ENCODE measurements at regions not wholly inside any gene's neighbourhood (a gene's known extent, or its start where the extent isn't known, plus 50 kb on each side); places are given as distances from the start of the nearest gene placed in this dataset.
"Not testable (repeated sequence)": the region's sequence is repeated elsewhere in the genome, so short reads cannot be mapped to it uniquely, and the experiment has no call there.

DNA sequence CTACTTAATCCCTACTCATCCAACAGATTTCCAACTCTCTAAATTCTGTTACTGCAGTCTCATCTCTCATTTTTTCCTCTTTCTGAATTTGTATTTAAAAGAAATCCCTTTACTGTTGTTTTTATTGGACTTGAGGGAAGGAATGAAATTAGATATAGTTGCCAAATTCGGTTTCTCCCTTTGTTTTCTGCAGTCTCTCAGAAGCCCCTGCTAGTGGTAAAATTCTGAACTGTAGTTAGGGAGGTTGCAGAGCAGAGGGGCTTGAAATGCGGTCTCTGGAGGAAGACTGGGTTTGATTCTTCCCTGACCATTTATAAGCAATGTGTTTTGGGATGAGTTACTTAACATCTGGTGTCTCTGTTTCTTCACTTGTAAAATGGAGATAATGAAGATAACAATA is 106.3 kb upstream of the TBX18 start:
- H3K4me3 ChIP-seq (ENCODE audit: control insufficient read depth, low read depth, low read length): no peak overlapping the region
- DNase-seq (ENCODE audit: low read depth): no peak
- TF ChIP-seq CTCF (conservative IDR thresholded peaks at IDR 0.05; ENCODE audit: control insufficient read depth, insufficient read depth, low read depth, low read length): no peak

DNA sequence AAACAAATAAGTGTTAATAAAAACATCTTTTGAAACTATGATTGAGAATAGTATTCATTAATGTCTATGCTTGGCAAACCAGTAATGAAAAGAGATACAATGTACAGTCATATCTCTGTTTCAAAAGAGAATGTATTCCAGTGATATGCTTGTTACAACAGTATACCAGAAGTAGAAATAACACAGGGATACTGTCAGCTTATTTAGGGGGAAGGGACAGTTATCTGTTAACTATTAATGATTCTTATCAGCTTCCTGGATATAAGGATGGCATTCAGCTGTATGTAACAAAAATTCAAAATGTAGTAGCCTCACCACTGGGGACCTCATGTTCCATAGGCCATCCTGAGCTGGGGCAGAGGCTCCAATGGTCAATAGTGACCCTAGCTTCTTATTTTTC is 103.8 kb upstream of the TBX18 start:
- DNase-seq (ENCODE audit: low read depth): no peak
- no peak overlapping the region for H3K4me3 ChIP-seq (ENCODE audit: control insufficient read depth, low read depth, low read length)
- no peak for TF ChIP-seq CTCF (conservative IDR thresholded peaks at IDR 0.05; ENCODE audit: control insufficient read depth, insufficient read depth, low read depth, low read length)

DNA sequence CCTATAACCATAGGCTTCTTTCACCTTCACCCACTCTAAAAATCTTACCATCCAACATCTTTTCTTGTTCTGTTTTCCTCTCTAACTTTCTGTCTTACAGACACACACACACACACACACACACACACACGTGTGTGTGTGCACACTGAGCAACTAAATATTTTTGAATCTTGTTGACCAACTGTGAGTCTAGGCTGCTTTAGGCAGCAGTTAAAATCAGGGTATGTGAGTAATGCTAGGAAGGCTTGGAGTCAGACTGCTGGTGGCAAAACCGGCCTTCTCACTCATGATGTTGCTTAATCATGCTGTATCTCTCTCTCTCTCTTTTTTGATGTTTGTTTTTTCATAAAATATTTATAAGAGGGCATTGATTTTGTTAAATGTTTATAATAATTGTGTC is 103.1 kb upstream of the TBX18 start:
- peak; percentile 90 for DNase-seq (ENCODE audit: low read depth)
- no peak overlapping the region for H3K4me3 ChIP-seq (ENCODE audit: control insufficient read depth, low read depth, low read length)
- no peak for TF ChIP-seq CTCF (conservative IDR thresholded peaks at IDR 0.05; ENCODE audit: control insufficient read depth, insufficient read depth, low read depth, low read length)

DNA sequence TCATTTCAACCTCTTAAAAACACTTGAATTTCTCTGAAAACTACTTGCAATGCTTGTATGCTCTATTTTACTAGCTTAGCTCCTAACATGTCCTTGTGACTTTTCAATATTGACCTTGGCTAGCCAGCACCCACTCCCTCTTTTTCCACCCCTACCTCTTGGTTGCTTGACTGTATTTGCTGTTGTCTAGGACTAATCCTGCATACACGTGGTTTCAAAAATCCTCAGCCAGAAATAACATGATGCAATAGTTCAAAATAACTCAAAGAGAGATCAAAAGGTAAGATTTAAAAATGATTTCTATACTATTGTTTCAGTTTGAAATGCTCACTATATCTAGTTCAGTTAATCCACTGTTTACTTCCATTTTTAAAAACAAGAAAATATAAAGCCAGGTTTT is 102.3 kb upstream of the TBX18 start:
- no peak overlapping the region for H3K4me3 ChIP-seq (ENCODE audit: control insufficient read depth, low read depth, low read length)
- DNase-seq (ENCODE audit: low read depth): peak; percentile 26
- no peak for TF ChIP-seq CTCF (conservative IDR thresholded peaks at IDR 0.05; ENCODE audit: control insufficient read depth, insufficient read depth, low read depth, low read length)

- not testable (repeated sequence) for H3K4me3 ChIP-seq (ENCODE audit: control insufficient read depth, low read depth, low read length)
Measured at GRCh38 chr6:84865372-84865771, 101.0 kb upstream of the TBX18 start.

DNA sequence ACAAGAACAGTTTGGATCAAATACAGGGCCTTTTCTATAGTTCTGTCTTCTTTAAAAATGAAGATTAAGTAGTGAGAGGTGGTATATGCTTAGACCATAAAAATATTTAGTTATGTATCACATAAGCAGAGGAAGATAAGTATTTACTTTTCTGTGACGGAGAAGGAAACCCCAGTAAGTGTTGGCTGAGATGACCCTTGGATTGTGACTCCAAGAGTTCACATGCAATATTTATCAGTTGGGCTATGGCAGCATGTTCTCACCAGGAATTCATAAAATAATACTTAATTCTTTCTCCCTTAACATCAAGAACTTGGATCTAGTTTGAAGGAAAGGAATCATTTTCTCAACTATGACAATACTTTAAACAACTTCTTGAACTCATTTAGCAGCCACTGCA is 98.4 kb upstream of the TBX18 start:
- H3K4me3 ChIP-seq (ENCODE audit: control insufficient read depth, low read depth, low read length): no peak overlapping the region
- no peak for TF ChIP-seq CTCF (conservative IDR thresholded peaks at IDR 0.05; ENCODE audit: control insufficient read depth, insufficient read depth, low read depth, low read length)
- no peak for DNase-seq (ENCODE audit: low read depth)

More at GRCh38 chr6:84865372-84865771, 101.0 kb upstream of the TBX18 start:
- not testable (repeated sequence) for DNase-seq (ENCODE audit: low read depth)

GRCh38 chr6:84860920-84861319 is 96.5 kb upstream of the TBX18 start:
- DNase-seq (ENCODE audit: low read depth): peak; percentile 79
- TF ChIP-seq CTCF (conservative IDR thresholded peaks at IDR 0.05; ENCODE audit: control insufficient read depth, insufficient read depth, low read depth, low read length): no peak
- no peak overlapping the region for H3K4me3 ChIP-seq (ENCODE audit: control insufficient read depth, low read depth, low read length)

All from fibroblast of mammary gland (primary cell).